ENCODE measurements at regions not wholly inside any gene's neighbourhood (a gene's known extent, or its start where the extent isn't known, plus 50 kb on each side); places are given as distances from the start of the nearest gene placed in this dataset.

DNA sequence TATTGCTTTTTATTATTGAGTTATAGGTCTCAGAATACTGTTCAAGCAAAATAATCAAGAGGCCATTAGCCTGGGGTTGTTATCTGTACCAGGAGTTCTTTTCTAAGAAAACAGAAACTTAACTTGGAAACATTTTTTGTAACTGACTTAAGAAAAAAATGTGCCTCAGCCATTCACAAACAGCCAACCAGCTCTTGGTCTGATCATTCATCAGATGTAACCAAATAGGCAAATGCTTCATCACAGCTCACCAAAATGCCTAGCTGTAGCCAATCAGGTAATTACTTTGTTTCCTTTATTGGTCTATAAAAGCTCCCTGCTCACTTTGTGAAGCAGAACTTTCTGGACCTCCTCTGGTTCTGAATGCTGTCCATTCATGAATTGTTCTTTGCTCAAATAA lies 387.7 kb downstream of the FAT4 start:
- Histone ChIP-seq H3K27me3 (ENCODE audit: control insufficient read depth in 1 of 2, insufficient read depth in 2 of 2, low read length in 2 of 2) (no peaks in the 10 kb centered on the region), H3K9ac (ENCODE audit: insufficient read depth, low read depth, low read length) (no peak overlapping the region), H3K4me1 (ENCODE audit: insufficient read depth, low read length) (no peaks in the 10 kb centered on the region), H3K27ac (ENCODE audit: extremely low read length, insufficient read depth, low read length) (no peak overlapping the region), H4K20me1 (ENCODE audit: insufficient read depth, low read length) (no peaks in the 10 kb centered on the region), H3K79me2 (ENCODE audit: insufficient read depth, low read length) (no peaks in the 10 kb centered on the region), H3K4me3 (replicated peaks in 1 of 3; ENCODE audit: insufficient read depth in 1 of 3, low read depth in 2 of 3, low read length in 3 of 3) (no peak overlapping the region), H3K4me2 (ENCODE audit: low read depth, low read length) (no peak overlapping the region), H2AFZ (ENCODE audit: low read length) (no peak overlapping the region), H3K9me3 (ENCODE audit: low read length) (no peaks in the 10 kb centered on the region), H3K36me3 (replicated peaks in 1 of 2; ENCODE audit: control insufficient read depth in 1 of 2, insufficient read depth in 2 of 2, low read length in 2 of 2) (no peaks in the 10 kb centered on the region)
- no TSS peak for BruUV-seq (replicated peaks)
- no peak for DNase-seq (ENCODE audit: low spot score)
- FAIRE-seq: no peak
- ChIA-PET POLR2A (no interaction called here), CTCF (ENCODE audit: low intra/inter-chr PET ratio, low total read pairs) (no interaction called here)
- ATAC-seq: no peak
- in situ Hi-C loops (cut with HindIII; ENCODE audit: extremely low pct_ligation_motif_present, low pct_unique_long_range_greater_than_20kb): no loop called here
- intact Hi-C loops (cut with micrococcal nuclease; ENCODE audit: unreplicated experiment): no loop called here
- TF ChIP-seq SETDB1 (CRISPR knock-in tag; IDR thresholded peaks at IDR 0.05; ENCODE audit: borderline replicate concordance) (no peak), ZNF615 (CRISPR knock-in tag; IDR thresholded peaks at IDR 0.05; ENCODE audit: borderline replicate concordance) (no peak), KAT7 (CRISPR knock-in tag; IDR thresholded peaks at IDR 0.05; ENCODE audit: borderline replicate concordance) (no peak), ZNF547 (CRISPR knock-in tag; IDR thresholded peaks at IDR 0.05) (no peak), PHF21A (CRISPR knock-in tag; IDR thresholded peaks at IDR 0.05) (no peak), ZNF30 (CRISPR knock-in tag; IDR thresholded peaks at IDR 0.05) (no peak), ZNF34 (CRISPR knock-in tag; IDR thresholded peaks at IDR 0.05; ENCODE audit: borderline replicate concordance) (no peak), KMT2A (CRISPR knock-in tag; IDR thresholded peaks at IDR 0.05) (no peak), ZNF564 (CRISPR knock-in tag; IDR thresholded peaks at IDR 0.05) (no peak), SP1 (IDR thresholded peaks at IDR 0.05) (no peak), SP1 (CRISPR knock-in tag; IDR thresholded peaks at IDR 0.05) (no peak), ZNF20 (CRISPR knock-in tag; IDR thresholded peaks at IDR 0.05) (no peak)
- TF ChIP-seq, protein P1, sequence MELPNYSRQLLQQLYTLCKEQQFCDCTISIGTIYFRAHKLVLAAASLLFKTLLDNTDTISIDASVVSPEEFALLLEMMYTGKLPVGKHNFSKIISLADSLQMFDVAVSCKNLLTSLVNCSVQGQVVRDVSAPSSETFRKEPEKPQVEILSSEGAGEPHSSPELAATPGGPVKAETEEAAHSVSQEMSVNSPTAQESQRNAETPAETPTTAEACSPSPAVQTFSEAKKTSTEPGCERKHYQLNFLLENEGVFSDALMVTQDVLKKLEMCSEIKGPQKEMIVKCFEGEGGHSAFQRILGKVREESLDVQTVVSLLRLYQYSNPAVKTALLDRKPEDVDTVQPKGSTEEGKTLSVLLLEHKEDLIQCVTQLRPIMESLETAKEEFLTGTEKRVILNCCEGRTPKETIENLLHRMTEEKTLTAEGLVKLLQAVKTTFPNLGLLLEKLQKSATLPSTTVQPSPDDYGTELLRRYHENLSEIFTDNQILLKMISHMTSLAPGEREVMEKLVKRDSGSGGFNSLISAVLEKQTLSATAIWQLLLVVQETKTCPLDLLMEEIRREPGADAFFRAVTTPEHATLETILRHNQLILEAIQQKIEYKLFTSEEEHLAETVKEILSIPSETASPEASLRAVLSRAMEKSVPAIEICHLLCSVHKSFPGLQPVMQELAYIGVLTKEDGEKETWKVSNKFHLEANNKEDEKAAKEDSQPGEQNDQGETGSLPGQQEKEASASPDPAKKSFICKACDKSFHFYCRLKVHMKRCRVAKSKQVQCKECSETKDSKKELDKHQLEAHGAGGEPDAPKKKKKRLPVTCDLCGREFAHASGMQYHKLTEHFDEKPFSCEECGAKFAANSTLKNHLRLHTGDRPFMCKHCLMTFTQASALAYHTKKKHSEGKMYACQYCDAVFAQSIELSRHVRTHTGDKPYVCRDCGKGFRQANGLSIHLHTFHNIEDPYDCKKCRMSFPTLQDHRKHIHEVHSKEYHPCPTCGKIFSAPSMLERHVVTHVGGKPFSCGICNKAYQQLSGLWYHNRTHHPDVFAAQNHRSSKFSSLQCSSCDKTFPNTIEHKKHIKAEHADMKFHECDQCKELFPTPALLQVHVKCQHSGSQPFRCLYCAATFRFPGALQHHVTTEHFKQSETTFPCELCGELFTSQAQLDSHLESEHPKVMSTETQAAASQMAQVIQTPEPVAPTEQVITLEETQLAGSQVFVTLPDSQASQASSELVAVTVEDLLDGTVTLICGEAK (IDR thresholded peaks at IDR 0.05): no peak
- TF ChIP-seq, protein P1 (CRISPR knock-in tag; IDR thresholded peaks at IDR 0.05): no peak
- TF ChIP-seq, protein P2, sequence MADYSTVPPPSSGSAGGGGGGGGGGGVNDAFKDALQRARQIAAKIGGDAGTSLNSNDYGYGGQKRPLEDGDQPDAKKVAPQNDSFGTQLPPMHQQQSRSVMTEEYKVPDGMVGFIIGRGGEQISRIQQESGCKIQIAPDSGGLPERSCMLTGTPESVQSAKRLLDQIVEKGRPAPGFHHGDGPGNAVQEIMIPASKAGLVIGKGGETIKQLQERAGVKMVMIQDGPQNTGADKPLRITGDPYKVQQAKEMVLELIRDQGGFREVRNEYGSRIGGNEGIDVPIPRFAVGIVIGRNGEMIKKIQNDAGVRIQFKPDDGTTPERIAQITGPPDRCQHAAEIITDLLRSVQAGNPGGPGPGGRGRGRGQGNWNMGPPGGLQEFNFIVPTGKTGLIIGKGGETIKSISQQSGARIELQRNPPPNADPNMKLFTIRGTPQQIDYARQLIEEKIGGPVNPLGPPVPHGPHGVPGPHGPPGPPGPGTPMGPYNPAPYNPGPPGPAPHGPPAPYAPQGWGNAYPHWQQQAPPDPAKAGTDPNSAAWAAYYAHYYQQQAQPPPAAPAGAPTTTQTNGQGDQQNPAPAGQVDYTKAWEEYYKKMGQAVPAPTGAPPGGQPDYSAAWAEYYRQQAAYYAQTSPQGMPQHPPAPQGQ (CRISPR knock-in tag; IDR thresholded peaks at IDR 0.05; ENCODE audit: borderline replicate concordance): no peak
- TF ChIP-seq, protein P3, sequence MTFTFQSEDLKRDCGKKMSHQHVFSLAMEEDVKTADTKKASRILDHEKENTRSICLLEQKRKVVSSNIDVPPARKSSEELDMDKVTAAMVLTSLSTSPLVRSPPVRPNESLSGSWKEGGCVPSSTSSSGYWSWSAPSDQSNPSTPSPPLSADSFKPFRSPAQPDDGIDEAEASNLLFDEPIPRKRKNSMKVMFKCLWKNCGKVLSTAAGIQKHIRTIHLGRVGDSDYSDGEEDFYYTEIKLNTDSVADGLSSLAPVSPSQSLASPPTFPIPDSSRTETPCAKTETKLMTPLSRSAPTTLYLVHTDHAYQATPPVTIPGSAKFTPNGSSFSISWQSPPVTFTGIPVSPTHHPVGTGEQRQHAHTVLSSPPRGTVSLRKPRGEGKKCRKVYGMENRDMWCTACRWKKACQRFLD (CRISPR knock-in tag; IDR thresholded peaks at IDR 0.05; ENCODE audit: borderline replicate concordance): no peak
